ENCODE measurements at regions not wholly inside any gene's neighbourhood (a gene's known extent, or its start where the extent isn't known, plus 50 kb on each side); places are given as distances from the start of the nearest gene placed in this dataset.

GRCh38 chr13:48888613-48889012 lies 87.1 kb upstream of the FNDC3A start:
- TF ChIP-seq POLR2A (IDR thresholded peaks at IDR 0.05): no peak
- no peak for TF ChIP-seq CTCF (IDR thresholded peaks at IDR 0.05)
- TF ChIP-seq POLR2AphosphoS5 (IDR thresholded peaks at IDR 0.05; ENCODE audit: insufficient read depth in 1 of 2, low read depth in 1 of 2): no peak

Data from vagina (tissue), 2 donors.